WERI-Rb-1 (cell line): ENCODE measurements at regions not wholly inside any gene's neighbourhood (a gene's known extent, or its start where the extent isn't known, plus 50 kb on each side); places are given as distances from the start of the nearest gene placed in this dataset.

ENCODE experiments used
- DNase-seq: peaks from one replicate; pipeline ENCODE4 v3.0.0-alpha.2; 2020
- H3K27ac ChIP-seq: fragments of 250-450 bp; sonication (Bioruptor Pico); 2 replicates; pipeline ENCODE4 v1.5.1; 2020; ENCODE audit warnings: mild to moderate bottlenecking, moderate library complexity
- H3K27me3 ChIP-seq: fragments of 250-450 bp; sonication (Bioruptor Pico); 2 replicates; pipeline ENCODE4 v1.5.1; 2021; ENCODE audit warnings: mild to moderate bottlenecking, low read depth, moderate library complexity; ENCODE audit not compliant: insufficient read depth, severe bottlenecking
- H3K36me3 ChIP-seq: fragments of 250-450 bp; sonication (Bioruptor Pico); 2 replicates; pipeline ENCODE4 v1.5.1; 2020; ENCODE audit warnings: mild to moderate bottlenecking, moderate library complexity
- H3K4me3 ChIP-seq: 2 replicates; pipeline ENCODE4 v1.5.1; 2011; ENCODE audit warnings: low read depth, mild to moderate bottlenecking, control low read depth, low read length
- H3K9me3 ChIP-seq: fragments of 250-450 bp; sonication (Bioruptor Pico); 2 replicates; pipeline ENCODE4 v1.5.1; 2021; ENCODE audit warnings: mild to moderate bottlenecking, moderate library complexity; ENCODE audit not compliant: severe bottlenecking
- CTCF ChIP-seq: IDR thresholded peaks from 2 replicates; pipeline ENCODE4 v1.5.1; 2011; ENCODE audit warnings: low read depth, mild to moderate bottlenecking, control low read depth, inconsistent platforms, low read length

- no peak overlapping the region for H3K27ac ChIP-seq
- no peaks in the 10 kb centered on the region for H3K36me3 ChIP-seq
- TF ChIP-seq CTCF, result no peak
- H3K4me3 ChIP-seq, result no peak overlapping the region
- H3K9me3 ChIP-seq, result no peaks in the 10 kb centered on the region
- no peak for DNase-seq
- H3K27me3 ChIP-seq, result no peaks in the 10 kb centered on the region
These were observed 149.0 kb upstream of the STX18 start for GRCh38 chr4:4690854-4691253.

GRCh38 chr4:4689694-4690440, 148.0 kb upstream of the STX18 start:
- no peak for DNase-seq

GRCh38 chr4:4687935-4688727, 146.3 kb upstream of the STX18 start:
- TF ChIP-seq CTCF, result no peak
- Histone ChIP-seq H3K36me3 (no peaks in the 10 kb centered on the region), H3K27ac (no peak overlapping the region), H3K9me3 (no peaks in the 10 kb centered on the region), H3K4me3 (no peak overlapping the region), H3K27me3 (no peaks in the 10 kb centered on the region)
- no peak for DNase-seq

More at GRCh38 chr4:4689694-4690440, 148.0 kb upstream of the STX18 start:
- no peak overlapping the region for H3K4me3 ChIP-seq
- H3K36me3 ChIP-seq, result no peaks in the 10 kb centered on the region
- no peak overlapping the region for H3K27ac ChIP-seq
- H3K9me3 ChIP-seq, result no peaks in the 10 kb centered on the region
- H3K27me3 ChIP-seq, result no peaks in the 10 kb centered on the region
- TF ChIP-seq CTCF, result no peak

GRCh38 chr4:4687100-4687499, 145.3 kb upstream of the STX18 start:
- TF ChIP-seq CTCF, result no peak
- H3K36me3 ChIP-seq, result no peaks in the 10 kb centered on the region
- H3K4me3 ChIP-seq, result no peak overlapping the region
- no peaks in the 10 kb centered on the region for H3K27me3 ChIP-seq
- no peak overlapping the region for H3K27ac ChIP-seq
- H3K9me3 ChIP-seq, result no peaks in the 10 kb centered on the region
- no peak for DNase-seq

DNA sequence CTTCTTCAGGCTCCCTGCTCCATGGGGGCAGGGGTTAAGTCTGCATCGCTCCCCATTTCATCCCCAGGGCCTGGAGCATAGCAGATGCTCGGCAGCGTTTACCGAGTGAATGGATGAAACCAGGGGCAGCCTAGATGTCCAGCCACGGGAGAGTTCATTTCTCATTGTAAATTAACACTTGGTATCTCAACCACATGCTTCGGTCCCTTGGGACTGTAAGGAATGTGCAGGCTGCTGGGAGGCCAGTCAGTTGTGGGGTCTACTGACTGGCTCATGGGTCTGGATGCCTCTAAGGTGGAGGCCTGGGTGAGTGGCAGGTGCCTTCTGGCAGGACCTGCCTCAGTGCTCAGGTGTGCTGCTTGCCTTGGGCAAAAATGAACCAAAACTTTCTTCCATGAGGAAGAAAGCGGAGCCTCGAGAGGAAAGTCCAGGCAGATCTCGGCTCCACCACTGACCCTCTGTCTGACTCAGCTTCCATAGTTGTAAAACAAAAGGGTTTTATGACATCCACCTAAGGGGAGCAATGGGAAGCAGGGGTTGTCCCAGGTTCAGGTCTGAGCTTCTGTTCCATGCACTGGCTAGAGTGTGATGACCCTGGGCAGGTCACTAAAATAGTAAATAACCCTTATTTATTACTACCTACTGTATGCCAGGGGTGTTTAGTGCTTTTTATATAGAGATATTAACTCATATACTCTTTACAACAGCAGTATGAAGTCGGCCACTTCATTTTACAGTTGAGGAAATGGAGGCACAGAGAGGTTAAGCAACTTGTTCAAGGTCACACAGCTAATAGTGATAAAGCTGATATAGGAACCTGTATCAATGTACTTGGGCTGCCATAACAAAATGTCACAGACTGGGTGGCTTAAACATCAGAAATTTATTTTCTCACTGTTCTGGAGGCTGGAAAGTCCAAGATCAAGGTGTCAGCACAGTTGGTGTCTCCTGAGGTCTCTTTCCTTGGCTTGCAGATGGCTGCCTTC, 144.3 kb upstream of the STX18 start:
- no peak for DNase-seq
- Histone ChIP-seq H3K36me3 (no peaks in the 10 kb centered on the region), H3K4me3 (no peak overlapping the region), H3K27ac (no peak overlapping the region), H3K9me3 (no peaks in the 10 kb centered on the region), H3K27me3 (no peaks in the 10 kb centered on the region)
- TF ChIP-seq CTCF, result no peak
